Mesothelial cell of epicardium (in vitro differentiated cells): ENCODE measurements at regions not wholly inside any gene's neighbourhood (a gene's known extent, or its start where the extent isn't known, plus 50 kb on each side); places are given as distances from the start of the nearest gene placed in this dataset.

ENCODE experiments used
- DNase-seq, 2 experiments: peaks; one replicate each; pipeline ENCODE4 v3.0.0; 2021; ENCODE audit warnings: low spot score in 2 of 2; ENCODE audit not compliant: unreplicated experiment in 2 of 2
- H3K27ac Mint-ChIP-seq: 2 replicates; pipeline ENCODE4 v1.8.0; 2021; ENCODE audit warnings: mixed read lengths
- H3K27me3 Mint-ChIP-seq: 2 replicates; pipeline ENCODE4 v1.8.0; 2021; ENCODE audit warnings: low read depth, mixed read lengths
- H3K36me3 Mint-ChIP-seq: 2 replicates; pipeline ENCODE4 v1.8.0; 2021; ENCODE audit warnings: mixed read lengths
- H3K4me1 Mint-ChIP-seq: 2 replicates; pipeline ENCODE4 v1.8.0; 2021; ENCODE audit warnings: mixed read lengths
- H3K4me3 Mint-ChIP-seq: 2 replicates; pipeline ENCODE4 v1.8.0; 2021; ENCODE audit warnings: mild to moderate bottlenecking, moderate library complexity, mixed read lengths
- H3K9me3 Mint-ChIP-seq: 2 replicates; pipeline ENCODE4 v1.8.0; 2021; ENCODE audit warnings: mixed read lengths
- CTCF ChIP-seq: fragments of 200-600 bp; sonication (generic); IDR thresholded peaks from one replicate; pipeline ENCODE4 v1.5.0; 2021; ENCODE audit warnings: antibody characterized with exemption; ENCODE audit not compliant: unreplicated experiment

GRCh38 chr1:25129380-25129779 is 102.9 kb downstream of the SYF2 start:
- no peak for DNase-seq
- Mint-ChIP-seq H3K27me3 (peaks cover 4% of the 10 kb centered on the region), H3K4me1 (peaks cover 2% of the 10 kb centered on the region), H3K9me3 (peaks cover 7% of the 10 kb centered on the region), H3K36me3 (no peaks in the 10 kb centered on the region), H3K4me3 (no peak overlapping the region), H3K27ac (no peak overlapping the region)
- TF ChIP-seq CTCF = no peak

- peaks cover 2% of the 10 kb centered on the region for H3K27me3 Mint-ChIP-seq
- peaks cover 2% of the 10 kb centered on the region for H3K4me1 Mint-ChIP-seq
- no peak overlapping the region for H3K27ac Mint-ChIP-seq
- DNase-seq = no peak
- peaks cover 7% of the 10 kb centered on the region for H3K9me3 Mint-ChIP-seq
- no peaks in the 10 kb centered on the region for H3K36me3 Mint-ChIP-seq
- H3K4me3 Mint-ChIP-seq = no peak overlapping the region
- TF ChIP-seq CTCF = no peak
Measured at GRCh38 chr1:25128121-25128621, 104.1 kb downstream of the SYF2 start.

- H3K4me3 Mint-ChIP-seq = no peak overlapping the region
- TF ChIP-seq CTCF = no peak
Measured at GRCh38 chr1:25126562-25126961, 105.7 kb downstream of the SYF2 start.

GRCh38 chr1:25123551-25123950 is 108.8 kb downstream of the SYF2 start:
- Mint-ChIP-seq H3K4me3 (no peak overlapping the region), H3K9me3 (peaks cover 7% of the 10 kb centered on the region), H3K27ac (no peak overlapping the region), H3K27me3 (no peaks in the 10 kb centered on the region), H3K4me1 (peaks cover 10% of the 10 kb centered on the region), H3K36me3 (no peaks in the 10 kb centered on the region)
- no peak for DNase-seq
- no peak for TF ChIP-seq CTCF

More at GRCh38 chr1:25126562-25126961, 105.7 kb downstream of the SYF2 start:
- peaks cover 2% of the 10 kb centered on the region for H3K4me1 Mint-ChIP-seq
- H3K9me3 Mint-ChIP-seq = peaks cover 7% of the 10 kb centered on the region
- no peak for DNase-seq
- H3K27ac Mint-ChIP-seq = no peak overlapping the region
- no peaks in the 10 kb centered on the region for H3K36me3 Mint-ChIP-seq
- H3K27me3 Mint-ChIP-seq = peaks cover 2% of the 10 kb centered on the region

GRCh38 chr1:25122747-25123146 is 109.6 kb downstream of the SYF2 start:
- no peak overlapping the region for H3K4me3 Mint-ChIP-seq
- H3K4me1 Mint-ChIP-seq = peaks cover 8% of the 10 kb centered on the region
- DNase-seq = no peak
- no peaks in the 10 kb centered on the region for H3K36me3 Mint-ChIP-seq
- peaks cover 7% of the 10 kb centered on the region for H3K9me3 Mint-ChIP-seq
- H3K27me3 Mint-ChIP-seq = no peaks in the 10 kb centered on the region
- no peak overlapping the region for H3K27ac Mint-ChIP-seq
- TF ChIP-seq CTCF = no peak

- Mint-ChIP-seq H3K4me1 (peaks cover 8% of the 10 kb centered on the region), H3K9me3 (peaks cover 9% of the 10 kb centered on the region), H3K27ac (peak overlapping the region; percentile 72), H3K36me3 (no peaks in the 10 kb centered on the region), H3K27me3 (peaks cover 4% of the 10 kb centered on the region), H3K4me3 (no peak overlapping the region)
- no peak for DNase-seq
- TF ChIP-seq CTCF = no peak
Measured at GRCh38 chr1:25120281-25120680, 112.0 kb downstream of the SYF2 start.
